ENCODE measurements at regions not wholly inside any gene's neighbourhood (a gene's known extent, or its start where the extent isn't known, plus 50 kb on each side); places are given as distances from the start of the nearest gene placed in this dataset.

GRCh38 chr7:109950256-109950655, 1140.7 kb upstream of the LRRN3 start:
- Histone ChIP-seq H3K4me3 (no peak overlapping the region), H3K4me1 (no peaks in the 10 kb centered on the region), H3K27me3 (no peaks in the 10 kb centered on the region), H3K9me3 (no peaks in the 10 kb centered on the region), H3K36me3 (no peaks in the 10 kb centered on the region), H3K27ac (replicated peaks in 1 of 4) (no peak overlapping the region)
- WGBS = 91% methylated on average over 2 of the region's 2 CpGs
- intact Hi-C loops (cut with DNase I) = no loop called here
- DNase-seq (ENCODE audit: extremely low spot score) = no peak
- TF ChIP-seq EP300 (IDR thresholded peaks at IDR 0.05) (no peak), CTCF (IDR thresholded peaks at IDR 0.05) (no peak), POLR2AphosphoS5 (IDR thresholded peaks at IDR 0.05) (no peak), POLR2A (IDR thresholded peaks at IDR 0.05; ENCODE audit: low read depth) (no peak)

GRCh38 chr7:109950821-109951564, 1139.9 kb upstream of the LRRN3 start:
- 59% methylated on average over 3 of the region's 3 CpGs for WGBS
- no peak overlapping the region for H3K27ac ChIP-seq (replicated peaks in 1 of 4)
- intact Hi-C loops (cut with DNase I) = no loop called here

GRCh38 chr7:109951565-109951928, 1139.4 kb upstream of the LRRN3 start:
- Histone ChIP-seq H3K9me3 (no peaks in the 10 kb centered on the region), H3K4me3 (no peak overlapping the region), H3K4me1 (no peaks in the 10 kb centered on the region), H3K27me3 (no peaks in the 10 kb centered on the region), H3K36me3 (no peaks in the 10 kb centered on the region), H3K27ac (replicated peaks in 1 of 4) (no peak overlapping the region)
- TF ChIP-seq EP300 (IDR thresholded peaks at IDR 0.05) = no peak
- no peak for TF ChIP-seq CTCF (IDR thresholded peaks at IDR 0.05)
- TF ChIP-seq POLR2A (IDR thresholded peaks at IDR 0.05; ENCODE audit: low read depth) = no peak
- no peak for TF ChIP-seq POLR2AphosphoS5 (IDR thresholded peaks at IDR 0.05)
- DNase-seq (ENCODE audit: extremely low spot score) = no peak
- 91% methylated on average over 4 of the region's 4 CpGs for WGBS
- intact Hi-C loops (cut with DNase I) = no loop called here

More at GRCh38 chr7:109950821-109951564, 1139.9 kb upstream of the LRRN3 start:
- no peak for TF ChIP-seq CTCF (IDR thresholded peaks at IDR 0.05)
- TF ChIP-seq POLR2AphosphoS5 (IDR thresholded peaks at IDR 0.05) = no peak
- no peak for TF ChIP-seq POLR2A (IDR thresholded peaks at IDR 0.05; ENCODE audit: low read depth)
- no peaks in the 10 kb centered on the region for H3K9me3 ChIP-seq
- no peak for DNase-seq (ENCODE audit: extremely low spot score)
- no peaks in the 10 kb centered on the region for H3K36me3 ChIP-seq
- no peaks in the 10 kb centered on the region for H3K27me3 ChIP-seq
- no peak overlapping the region for H3K4me3 ChIP-seq
- no peaks in the 10 kb centered on the region for H3K4me1 ChIP-seq

- DNase-seq (ENCODE audit: extremely low spot score) = no peak
- no peaks in the 10 kb centered on the region for H3K9me3 ChIP-seq
- intact Hi-C loops (cut with DNase I) = no loop called here
- no peak overlapping the region for H3K4me3 ChIP-seq
- H3K27ac ChIP-seq (replicated peaks in 1 of 4) = no peak overlapping the region
- H3K4me1 ChIP-seq = no peaks in the 10 kb centered on the region
- H3K27me3 ChIP-seq = no peaks in the 10 kb centered on the region
- TF ChIP-seq POLR2AphosphoS5 (IDR thresholded peaks at IDR 0.05) (no peak), EP300 (IDR thresholded peaks at IDR 0.05) (no peak), CTCF (IDR thresholded peaks at IDR 0.05) (no peak), POLR2A (IDR thresholded peaks at IDR 0.05; ENCODE audit: low read depth) (no peak)
- no peaks in the 10 kb centered on the region for H3K36me3 ChIP-seq
Measured at GRCh38 chr7:109955986-109956385, 1134.9 kb upstream of the LRRN3 start.

- no peak for DNase-seq (ENCODE audit: extremely low spot score)
- TF ChIP-seq POLR2A (IDR thresholded peaks at IDR 0.05; ENCODE audit: low read depth) (no peak), EP300 (IDR thresholded peaks at IDR 0.05) (no peak), CTCF (IDR thresholded peaks at IDR 0.05) (no peak), POLR2AphosphoS5 (IDR thresholded peaks at IDR 0.05) (no peak)
- Histone ChIP-seq H3K9me3 (no peaks in the 10 kb centered on the region), H3K4me3 (no peak overlapping the region), H3K4me1 (no peaks in the 10 kb centered on the region), H3K27ac (replicated peaks in 1 of 4) (no peak overlapping the region), H3K27me3 (no peaks in the 10 kb centered on the region), H3K36me3 (no peaks in the 10 kb centered on the region)
- intact Hi-C loops (cut with DNase I) = no loop called here
Measured at GRCh38 chr7:109956916-109957315, 1134.0 kb upstream of the LRRN3 start.

All from esophagus muscularis mucosa (tissue), 4 donors.